ENCODE measurements at regions not wholly inside any gene's neighbourhood (a gene's known extent, or its start where the extent isn't known, plus 50 kb on each side); places are given as distances from the start of the nearest gene placed in this dataset.
"Not testable (repeated sequence)": the region's sequence is repeated elsewhere in the genome, so short reads cannot be mapped to it uniquely, and the experiment has no call there.

DNA sequence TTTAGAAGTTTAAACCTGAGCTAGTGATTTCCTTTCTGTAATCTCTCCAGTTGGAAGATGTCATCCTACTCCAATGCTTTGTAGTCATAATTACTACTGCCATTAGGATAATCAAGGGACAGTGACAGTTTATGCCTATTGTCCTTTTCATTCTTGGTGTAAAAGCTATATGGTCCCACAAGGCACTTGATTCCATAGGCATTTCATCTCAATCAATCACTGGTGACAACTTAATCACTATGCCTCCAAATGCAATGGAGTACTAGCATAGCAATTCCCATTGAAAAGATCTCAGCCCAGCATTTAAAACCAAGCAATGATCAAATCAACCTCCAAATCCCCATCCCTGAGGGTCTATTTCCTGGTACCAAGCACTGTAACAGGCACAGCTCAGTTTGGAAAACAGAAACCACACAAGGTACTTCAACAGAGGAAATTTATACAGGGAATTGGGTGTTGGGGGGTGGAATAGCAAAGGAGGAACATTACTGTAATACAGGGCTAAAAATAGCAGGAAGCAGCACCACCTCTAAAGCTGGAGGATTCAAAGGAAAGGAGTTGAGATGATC, 51.0 kb downstream of the FHIP2A start:
- no peak overlapping the region for H3K27ac ChIP-seq (ENCODE audit: low read depth, low read length, severe bottlenecking)
- H3K4me1 ChIP-seq (ENCODE audit: control insufficient read depth, insufficient read depth, low read length, poor library complexity, severe bottlenecking), result no peaks in the 10 kb centered on the region
- no peaks in the 10 kb centered on the region for H3K9me3 ChIP-seq (ENCODE audit: control insufficient read depth, low read length)
- no peaks in the 10 kb centered on the region for H3K36me3 ChIP-seq (ENCODE audit: control insufficient read depth, insufficient read depth, low read length)
- H3K4me3 ChIP-seq (ENCODE audit: extremely low read depth, insufficient read depth, low read length, poor library complexity, severe bottlenecking), result no peak overlapping the region

DNA sequence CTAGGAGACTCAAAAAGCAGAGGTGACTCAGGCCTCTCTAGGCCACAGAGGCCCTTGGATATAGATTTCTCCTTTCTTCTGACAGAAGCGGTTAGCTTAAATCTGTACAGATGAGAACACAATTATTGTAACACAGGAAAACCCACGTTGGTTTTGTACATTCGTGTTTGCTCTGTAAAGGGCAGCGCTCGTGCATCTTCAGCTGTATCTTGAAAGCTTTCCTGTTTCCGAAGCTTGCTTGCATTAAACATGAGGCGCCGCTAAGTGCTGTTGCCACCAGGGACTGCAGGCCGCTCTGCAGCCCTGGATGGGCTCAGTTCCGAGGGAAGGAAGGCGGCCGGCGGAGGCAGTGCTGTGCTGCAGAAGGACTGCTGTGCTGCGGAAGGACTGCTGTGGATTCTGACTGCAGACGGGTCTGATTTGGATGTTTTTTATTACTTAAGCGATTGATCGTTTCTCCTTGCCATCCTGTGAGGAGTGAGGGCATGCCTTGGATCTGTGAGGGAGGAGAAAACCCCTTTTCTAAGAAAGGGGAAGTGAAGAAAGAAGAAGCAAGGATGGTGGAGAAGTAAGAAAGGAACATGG, 53.3 kb downstream of the FHIP2A start:
- WGBS, 2 experiments (ENCODE audit: insufficient coverage in 2 of 2), result 37 to 38% methylated on average over 16 to 17 of the region's 17 CpGs
- H3K27ac ChIP-seq (ENCODE audit: low read depth, low read length, severe bottlenecking), result peak overlapping the region; percentile 59
- no peaks in the 10 kb centered on the region for H3K36me3 ChIP-seq (ENCODE audit: control insufficient read depth, insufficient read depth, low read length)
- H3K4me1 ChIP-seq (ENCODE audit: control insufficient read depth, insufficient read depth, low read length, poor library complexity, severe bottlenecking), result peaks cover 3% of the 10 kb centered on the region
- H3K9me3 ChIP-seq (ENCODE audit: control insufficient read depth, low read length), result no peaks in the 10 kb centered on the region
- H3K4me3 ChIP-seq (ENCODE audit: extremely low read depth, insufficient read depth, low read length, poor library complexity, severe bottlenecking), result no peak overlapping the region

DNA sequence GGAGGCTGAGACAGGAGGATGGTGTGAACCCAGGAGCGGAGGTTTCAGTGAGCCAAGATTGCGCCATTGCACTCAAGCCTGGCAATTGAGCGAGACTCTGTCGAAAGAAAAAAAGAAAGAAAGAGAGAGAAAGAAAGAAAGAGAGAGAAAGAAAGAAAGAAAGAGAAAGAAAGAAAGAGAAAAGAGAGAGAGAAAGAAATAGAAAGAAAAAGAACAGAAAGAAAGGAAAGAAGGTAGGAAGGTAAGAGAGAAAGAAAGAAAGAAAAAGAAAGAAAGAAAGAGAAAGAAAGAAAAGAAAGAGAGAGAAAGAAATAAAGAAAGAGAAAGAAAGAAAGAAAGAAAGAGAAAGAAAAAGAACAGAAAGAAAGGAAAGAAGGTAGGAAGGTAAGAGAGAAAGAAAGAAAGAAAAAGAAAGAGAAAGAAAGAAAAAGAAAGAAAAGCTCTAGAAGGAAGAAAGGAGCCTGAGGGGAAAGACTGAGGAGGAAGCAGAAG, 54.1 kb downstream of the FHIP2A start:
- 92 to 97% methylated on average over 4 of the region's 4 CpGs for WGBS, 2 experiments (ENCODE audit: insufficient coverage in 2 of 2)
- not testable (repeated sequence) for H3K36me3 ChIP-seq (ENCODE audit: control insufficient read depth, insufficient read depth, low read length); H3K4me1 ChIP-seq (ENCODE audit: control insufficient read depth, insufficient read depth, low read length, poor library complexity, severe bottlenecking); H3K9me3 ChIP-seq (ENCODE audit: control insufficient read depth, low read length); H3K27ac ChIP-seq (ENCODE audit: low read depth, low read length, severe bottlenecking); H3K4me3 ChIP-seq (ENCODE audit: extremely low read depth, insufficient read depth, low read length, poor library complexity, severe bottlenecking)

DNA sequence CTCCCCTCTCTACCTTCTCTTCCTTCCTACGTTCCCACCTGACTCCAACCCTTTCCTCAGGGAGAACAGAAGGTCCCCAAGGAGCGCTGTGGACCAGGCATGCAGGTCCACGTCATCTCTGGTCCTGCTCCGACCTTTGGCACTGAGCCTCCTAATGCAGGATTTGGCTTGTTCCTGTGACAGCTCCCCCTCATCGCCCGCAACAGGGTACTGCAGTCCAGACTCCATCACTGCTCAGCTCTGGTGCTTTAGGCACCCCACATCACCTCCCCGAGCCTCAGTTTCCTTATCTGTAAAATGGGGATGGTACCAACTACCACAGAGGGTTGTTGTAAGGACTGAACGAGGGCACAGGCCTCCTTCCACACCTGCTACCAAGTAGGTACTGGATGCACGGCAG, 54.6 kb downstream of the FHIP2A start:
- Histone ChIP-seq H3K4me1 (ENCODE audit: control insufficient read depth, insufficient read depth, low read length, poor library complexity, severe bottlenecking) (peaks cover 15% of the 10 kb centered on the region), H3K4me3 (ENCODE audit: extremely low read depth, insufficient read depth, low read length, poor library complexity, severe bottlenecking) (no peak overlapping the region), H3K27ac (ENCODE audit: low read depth, low read length, severe bottlenecking) (no peak overlapping the region), H3K9me3 (ENCODE audit: control insufficient read depth, low read length) (no peaks in the 10 kb centered on the region), H3K36me3 (ENCODE audit: control insufficient read depth, insufficient read depth, low read length) (no peaks in the 10 kb centered on the region)
- 91 to 93% methylated on average over 4 to 8 of the region's 9 CpGs for WGBS, 2 experiments (ENCODE audit: insufficient coverage in 2 of 2)

DNA sequence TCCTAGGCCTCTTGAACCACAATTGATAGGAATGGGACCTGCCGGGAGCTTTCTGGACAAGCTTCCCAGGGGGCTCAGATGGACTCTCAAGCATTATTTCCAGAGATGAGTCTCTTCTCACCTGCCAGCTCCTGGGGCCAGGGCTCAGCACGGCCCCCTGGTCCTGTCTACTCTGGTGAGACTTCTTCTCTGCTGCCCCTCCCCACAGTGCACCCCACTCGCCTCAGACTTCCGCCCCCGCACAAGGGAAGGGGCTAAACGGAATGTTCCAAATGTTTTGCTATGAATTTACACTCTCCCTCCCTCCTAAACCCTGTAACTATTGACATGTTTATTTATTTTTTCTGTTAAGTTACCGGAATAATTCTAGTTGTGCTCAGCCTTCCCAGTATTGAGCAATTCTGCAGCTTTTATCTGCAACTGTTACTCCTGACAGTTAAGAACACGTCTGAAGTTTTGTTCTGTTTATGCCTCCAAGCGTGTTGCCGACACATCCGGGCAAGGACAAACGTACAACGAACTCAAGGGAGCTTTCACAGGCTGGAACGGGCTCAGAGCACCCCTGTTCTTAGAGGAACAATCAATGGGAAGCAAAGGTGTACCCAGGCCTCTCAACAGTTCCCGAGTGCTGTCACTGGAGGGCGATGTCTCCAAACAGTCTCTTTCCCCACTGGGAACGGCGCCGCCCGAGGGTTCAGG, 55.2 kb downstream of the FHIP2A start:
- H3K27ac ChIP-seq (ENCODE audit: low read depth, low read length, severe bottlenecking), result no peak overlapping the region
- H3K4me3 ChIP-seq (ENCODE audit: extremely low read depth, insufficient read depth, low read length, poor library complexity, severe bottlenecking), result no peak overlapping the region
- H3K36me3 ChIP-seq (ENCODE audit: control insufficient read depth, insufficient read depth, low read length), result no peaks in the 10 kb centered on the region
- WGBS, 2 experiments (ENCODE audit: insufficient coverage in 2 of 2), result 35 to 37% methylated on average over 18 to 19 of the region's 20 CpGs
- peaks cover 21% of the 10 kb centered on the region for H3K4me1 ChIP-seq (ENCODE audit: control insufficient read depth, insufficient read depth, low read length, poor library complexity, severe bottlenecking)
- no peaks in the 10 kb centered on the region for H3K9me3 ChIP-seq (ENCODE audit: control insufficient read depth, low read length)

DNA sequence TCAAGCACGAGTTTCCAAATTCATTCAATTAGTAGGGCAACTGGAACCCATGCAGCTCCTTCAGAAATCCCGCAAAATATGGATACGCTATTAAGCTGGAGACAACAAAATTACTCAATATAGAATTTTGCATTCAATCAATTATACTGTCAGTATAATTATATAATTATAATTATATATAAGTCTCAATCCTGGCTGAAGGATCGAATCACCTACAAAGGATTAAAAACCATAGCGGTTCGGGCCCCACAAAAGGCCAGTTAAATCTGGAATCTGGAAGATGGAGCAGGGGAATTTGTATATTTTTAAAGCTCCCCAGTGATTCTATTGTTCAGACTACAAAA, 55.7 kb downstream of the FHIP2A start:
- 67% methylated on average over 3 of the region's 6 CpGs; no CpG with 5 or more reads in 1 of the 2 experiments for WGBS, 2 experiments (ENCODE audit: insufficient coverage in 2 of 2)
- Histone ChIP-seq H3K27ac (ENCODE audit: low read depth, low read length, severe bottlenecking) (no peak overlapping the region), H3K4me3 (ENCODE audit: extremely low read depth, insufficient read depth, low read length, poor library complexity, severe bottlenecking) (no peak overlapping the region), H3K36me3 (ENCODE audit: control insufficient read depth, insufficient read depth, low read length) (no peaks in the 10 kb centered on the region), H3K4me1 (ENCODE audit: control insufficient read depth, insufficient read depth, low read length, poor library complexity, severe bottlenecking) (peaks cover 23% of the 10 kb centered on the region), H3K9me3 (ENCODE audit: control insufficient read depth, low read length) (no peaks in the 10 kb centered on the region)

DNA sequence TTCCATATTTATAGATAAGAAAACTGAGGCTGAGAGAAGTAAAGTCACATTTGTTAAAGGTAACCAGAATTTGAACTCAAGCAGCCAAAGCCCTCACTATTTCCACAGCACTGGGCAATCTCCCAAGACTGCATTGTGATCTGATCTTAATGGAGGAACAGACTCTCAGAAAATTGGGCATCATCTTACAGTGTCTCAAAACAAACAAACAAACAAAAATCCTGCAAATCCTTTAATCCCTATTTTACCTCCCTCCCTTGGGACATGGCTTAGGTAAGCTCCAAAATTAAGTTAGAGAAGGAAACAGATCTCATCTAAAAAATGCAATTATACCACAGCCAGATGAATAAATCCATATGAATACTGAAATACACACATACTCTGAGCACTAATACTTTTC, 57.5 kb downstream of the FHIP2A start:
- Histone ChIP-seq H3K27ac (ENCODE audit: low read depth, low read length, severe bottlenecking) (no peak overlapping the region), H3K9me3 (ENCODE audit: control insufficient read depth, low read length) (no peaks in the 10 kb centered on the region), H3K4me3 (ENCODE audit: extremely low read depth, insufficient read depth, low read length, poor library complexity, severe bottlenecking) (no peak overlapping the region), H3K36me3 (ENCODE audit: control insufficient read depth, insufficient read depth, low read length) (no peaks in the 10 kb centered on the region), H3K4me1 (ENCODE audit: control insufficient read depth, insufficient read depth, low read length, poor library complexity, severe bottlenecking) (peaks cover 23% of the 10 kb centered on the region)

DNA sequence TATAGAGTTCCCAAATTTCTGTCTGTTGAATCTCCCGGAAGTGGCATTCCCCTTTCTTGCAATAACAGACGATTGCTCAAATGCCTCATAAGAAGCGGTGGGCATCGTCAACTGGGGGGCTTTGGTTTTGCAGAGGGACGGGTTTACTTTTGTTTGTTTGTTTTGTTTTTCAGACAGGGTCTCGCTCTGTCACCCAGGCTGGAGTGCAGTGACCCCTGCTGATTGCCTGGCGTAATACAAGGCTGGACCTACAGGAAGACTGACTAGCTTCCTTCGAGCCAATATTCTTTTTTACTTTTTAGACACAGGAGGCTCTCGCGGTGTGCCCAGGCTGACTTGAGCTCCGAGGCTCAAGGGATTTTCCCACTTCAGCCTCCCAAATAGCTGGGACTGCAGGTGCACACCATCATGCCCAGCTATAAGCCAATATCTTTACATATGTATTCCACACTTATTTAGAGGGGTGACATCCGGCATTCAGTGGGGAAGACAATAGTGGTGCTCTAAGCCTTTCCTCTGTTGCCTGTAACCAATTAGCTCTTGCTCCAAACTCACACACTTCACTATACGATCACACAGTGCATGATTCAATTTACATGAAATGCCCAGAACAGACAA, 58.1 kb downstream of the FHIP2A start:
- Histone ChIP-seq H3K36me3 (ENCODE audit: control insufficient read depth, insufficient read depth, low read length) (no peaks in the 10 kb centered on the region), H3K4me1 (ENCODE audit: control insufficient read depth, insufficient read depth, low read length, poor library complexity, severe bottlenecking) (peaks cover 23% of the 10 kb centered on the region), H3K4me3 (ENCODE audit: extremely low read depth, insufficient read depth, low read length, poor library complexity, severe bottlenecking) (no peak overlapping the region), H3K27ac (ENCODE audit: low read depth, low read length, severe bottlenecking) (no peak overlapping the region), H3K9me3 (ENCODE audit: control insufficient read depth, low read length) (no peaks in the 10 kb centered on the region)
- WGBS, 2 experiments (ENCODE audit: insufficient coverage in 2 of 2), result 59 to 79% methylated on average over 7 to 9 of the region's 13 CpGs

DNA sequence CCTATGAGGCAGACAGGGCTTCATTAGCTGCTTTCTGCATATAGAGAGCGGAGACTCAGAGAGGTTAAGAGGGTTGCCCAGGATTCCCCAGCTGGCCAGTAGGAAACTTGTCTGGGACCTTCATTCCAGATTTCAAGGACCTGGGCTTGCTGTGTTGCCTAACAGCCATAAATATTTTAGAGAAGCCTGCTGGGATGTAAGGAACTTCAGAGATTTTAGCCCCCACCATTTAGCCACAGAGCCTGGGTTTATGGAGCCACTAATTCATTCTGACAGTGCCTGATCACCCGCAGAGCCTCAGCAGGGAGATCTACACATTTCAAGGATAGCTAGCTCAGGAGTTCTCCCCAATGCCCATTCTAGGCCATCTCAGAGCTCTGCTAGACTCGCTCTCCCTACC, 56.6 kb upstream of the TRUB1 start:
- Histone ChIP-seq H3K4me3 (ENCODE audit: extremely low read depth, insufficient read depth, low read length, poor library complexity, severe bottlenecking) (no peak overlapping the region), H3K27ac (ENCODE audit: low read depth, low read length, severe bottlenecking) (peak overlapping the region; percentile 82), H3K36me3 (ENCODE audit: control insufficient read depth, insufficient read depth, low read length) (no peaks in the 10 kb centered on the region), H3K4me1 (ENCODE audit: control insufficient read depth, insufficient read depth, low read length, poor library complexity, severe bottlenecking) (peaks cover 23% of the 10 kb centered on the region), H3K9me3 (ENCODE audit: control insufficient read depth, low read length) (no peaks in the 10 kb centered on the region)
- WGBS, 2 experiments (ENCODE audit: insufficient coverage in 2 of 2), result 57 to 76% methylated on average over 3 of the region's 3 CpGs

DNA sequence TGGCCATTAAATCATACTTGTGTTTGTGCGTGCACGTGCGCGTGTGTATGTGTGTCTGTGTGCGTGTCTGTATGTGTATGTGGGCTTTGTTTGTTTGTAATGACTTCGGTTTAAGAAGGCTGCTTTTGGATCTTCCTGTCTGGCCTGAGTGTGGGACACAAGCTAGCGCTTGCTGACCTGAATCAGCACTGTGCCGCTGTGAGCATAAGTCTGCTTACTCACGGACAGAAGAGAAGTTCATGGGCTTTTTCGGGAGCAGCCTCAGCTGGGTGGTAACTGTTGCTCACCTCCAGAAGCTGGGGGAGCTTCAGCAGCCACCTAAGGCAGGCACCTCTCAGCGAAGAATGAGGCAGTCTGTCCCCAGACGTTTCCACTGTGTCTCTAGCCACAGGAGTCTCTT, 56.1 kb upstream of the TRUB1 start:
- H3K36me3 ChIP-seq (ENCODE audit: control insufficient read depth, insufficient read depth, low read length), result no peaks in the 10 kb centered on the region
- H3K4me1 ChIP-seq (ENCODE audit: control insufficient read depth, insufficient read depth, low read length, poor library complexity, severe bottlenecking), result peaks cover 23% of the 10 kb centered on the region
- H3K9me3 ChIP-seq (ENCODE audit: control insufficient read depth, low read length), result no peaks in the 10 kb centered on the region
- peak overlapping the region; percentile 82 for H3K27ac ChIP-seq (ENCODE audit: low read depth, low read length, severe bottlenecking)
- WGBS, 2 experiments (ENCODE audit: insufficient coverage in 2 of 2), result 81 to 83% methylated on average over 11 of the region's 12 CpGs
- H3K4me3 ChIP-seq (ENCODE audit: extremely low read depth, insufficient read depth, low read length, poor library complexity, severe bottlenecking), result no peak overlapping the region

DNA sequence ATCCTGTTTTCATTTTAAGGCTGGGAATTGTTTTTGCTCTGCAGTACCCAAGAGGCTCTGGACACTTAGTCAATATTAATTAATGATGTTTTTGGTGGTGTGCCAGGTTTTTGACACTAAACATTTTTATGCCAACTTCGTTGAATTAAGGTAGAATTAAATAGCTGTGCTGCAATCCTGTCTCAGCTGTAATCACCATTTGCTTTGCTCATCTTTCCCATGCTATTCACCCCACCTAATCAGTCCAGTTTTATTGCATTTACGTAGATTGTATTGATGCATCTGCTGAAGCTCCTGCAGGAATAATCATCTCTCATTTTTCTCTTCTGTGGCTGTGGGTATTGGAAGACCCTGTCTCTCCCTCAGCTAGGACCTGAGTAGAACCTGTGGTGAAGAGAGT, 52.6 kb upstream of the TRUB1 start:
- H3K36me3 ChIP-seq (ENCODE audit: control insufficient read depth, insufficient read depth, low read length), result no peaks in the 10 kb centered on the region
- no CpG with 5 or more reads among the region's 2 CpGs for WGBS, 2 experiments (ENCODE audit: insufficient coverage in 2 of 2)
- peaks cover 16% of the 10 kb centered on the region for H3K4me1 ChIP-seq (ENCODE audit: control insufficient read depth, insufficient read depth, low read length, poor library complexity, severe bottlenecking)
- H3K9me3 ChIP-seq (ENCODE audit: control insufficient read depth, low read length), result no peaks in the 10 kb centered on the region
- no peak overlapping the region for H3K4me3 ChIP-seq (ENCODE audit: extremely low read depth, insufficient read depth, low read length, poor library complexity, severe bottlenecking)
- H3K27ac ChIP-seq (ENCODE audit: low read depth, low read length, severe bottlenecking), result no peak overlapping the region
